CD4-positive, alpha-beta T cell treated with Interferon gamma for 1 hour (primary cell): ENCODE measurements at regions not wholly inside any gene's neighbourhood (a gene's known extent, or its start where the extent isn't known, plus 50 kb on each side); places are given as distances from the start of the nearest gene placed in this dataset.

Experiments used
- DNase-seq: peaks from one replicate; pipeline ENCODE4 v3.0.0-alpha.2; 2020

DNA sequence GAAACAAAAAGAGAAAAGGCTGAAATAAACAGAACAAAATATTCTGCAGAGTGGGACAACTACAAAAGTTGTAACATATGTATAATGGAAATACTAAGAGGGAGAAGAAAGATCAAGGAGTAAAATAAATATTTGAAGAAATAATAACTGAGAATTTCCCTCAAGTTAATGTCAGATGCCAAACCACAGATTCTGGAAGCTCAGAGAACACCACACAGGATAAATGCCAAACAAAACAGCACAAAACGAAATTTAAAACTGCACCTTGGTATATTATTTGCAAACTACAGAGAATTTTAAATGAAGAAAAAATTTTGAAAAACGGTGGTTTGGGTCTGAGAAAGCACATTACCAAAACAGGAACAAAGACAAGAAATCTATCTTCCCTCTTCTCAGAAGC, 1588.9 kb upstream of the TMEFF2 start:
- DNase-seq: no peak

DNA sequence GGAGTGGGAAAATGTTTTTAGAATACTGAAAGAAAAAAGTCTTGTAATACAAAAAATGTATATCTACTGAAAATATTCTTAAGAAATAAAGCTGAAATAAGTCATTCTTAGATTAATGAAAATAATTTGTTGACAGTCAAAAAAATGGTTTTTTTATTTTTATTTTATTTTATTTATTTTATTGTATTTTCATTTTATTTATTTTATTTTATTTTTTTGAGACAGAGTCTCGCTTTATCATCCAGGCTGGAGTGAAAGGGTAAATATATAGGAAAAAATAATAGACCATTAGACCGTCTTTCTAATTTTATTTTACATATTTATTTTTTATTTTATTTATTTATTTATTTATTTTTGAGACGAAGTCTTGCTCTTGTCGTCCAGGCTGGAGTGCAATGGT, 1583.6 kb upstream of the TMEFF2 start:
- no peak for DNase-seq

DNA sequence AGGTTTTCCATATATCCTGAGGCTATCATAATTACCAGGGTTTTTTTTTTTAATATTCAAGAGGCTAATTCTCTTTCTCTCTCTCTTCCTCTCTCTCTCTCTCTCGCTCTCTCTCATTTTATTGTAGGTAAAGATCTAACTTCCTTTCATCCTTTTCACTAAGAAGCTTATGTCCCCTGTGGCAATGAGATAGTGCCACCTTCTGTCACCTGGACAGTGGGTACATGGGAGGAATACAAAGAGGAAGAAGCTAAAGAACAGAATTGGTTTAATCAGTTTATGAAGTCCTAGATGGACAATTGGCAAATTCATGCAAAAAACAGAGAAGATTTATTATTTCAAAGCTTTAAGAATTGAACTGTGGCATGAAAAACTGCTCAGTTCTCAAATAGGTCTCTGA, 1582.3 kb upstream of the TMEFF2 start:
- no peak for DNase-seq

DNA sequence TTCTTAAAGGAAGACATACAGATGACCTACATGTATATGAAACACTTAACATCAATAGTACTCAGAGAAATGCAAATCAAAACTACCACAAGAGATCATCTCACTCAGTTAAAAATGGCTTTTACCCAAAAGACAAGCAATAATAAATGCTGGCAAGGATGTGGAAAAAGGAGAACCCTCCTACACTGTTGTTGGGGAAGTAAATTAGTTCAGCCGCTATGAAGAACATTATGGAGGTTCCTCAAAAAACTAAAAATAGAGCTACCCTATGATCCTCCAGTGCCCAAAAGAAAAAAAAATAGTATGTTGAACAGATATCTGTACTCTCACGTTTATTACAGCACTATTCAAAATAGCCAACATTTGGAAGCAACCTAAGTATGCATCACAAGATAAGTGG, 1579.4 kb upstream of the TMEFF2 start:
- no peak for DNase-seq

DNA sequence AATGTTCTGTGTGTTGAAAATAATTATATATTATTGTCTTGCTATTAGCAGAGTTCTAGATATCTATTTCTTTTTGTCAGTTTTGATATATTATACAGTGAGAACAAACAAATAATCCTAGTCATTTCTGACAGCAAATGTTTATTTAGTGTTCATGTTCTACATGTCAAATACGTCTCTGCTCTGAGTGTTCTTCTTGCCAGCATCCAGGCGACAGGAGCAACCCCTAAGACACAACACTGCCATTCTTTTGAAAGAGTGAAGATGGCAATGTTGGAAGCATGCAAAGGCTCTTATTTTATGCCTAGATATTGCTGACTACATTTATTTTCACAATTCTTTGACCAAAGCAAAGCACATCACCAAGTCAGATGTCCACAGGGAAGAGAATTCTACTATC, 1556.6 kb upstream of the TMEFF2 start:
- DNase-seq: no peak

DNA sequence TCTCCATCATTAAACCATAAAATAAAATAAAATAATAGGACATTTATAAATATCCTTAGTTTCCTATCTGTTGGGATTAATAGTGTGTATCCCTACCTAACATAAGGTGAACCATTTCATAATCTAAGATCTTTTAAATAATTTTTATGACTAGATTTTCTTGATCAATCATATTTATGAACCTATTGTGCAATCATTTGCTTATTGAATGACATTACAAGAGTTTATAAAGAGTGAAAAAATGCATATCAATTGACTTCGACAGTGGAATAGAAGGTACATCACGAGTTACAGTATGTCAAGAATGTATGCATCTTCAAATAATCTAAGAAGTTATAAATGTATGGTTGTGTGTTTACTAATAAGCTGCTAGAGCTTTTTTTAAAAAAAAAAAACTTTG, 1554.8 kb upstream of the TMEFF2 start:
- no peak for DNase-seq

- DNase-seq: no peak
Measured at GRCh38 chr2:193743089-193743488, 1548.4 kb upstream of the TMEFF2 start.

- DNase-seq: no peak
Measured at GRCh38 chr2:193738892-193739291, 1544.2 kb upstream of the TMEFF2 start.

DNA sequence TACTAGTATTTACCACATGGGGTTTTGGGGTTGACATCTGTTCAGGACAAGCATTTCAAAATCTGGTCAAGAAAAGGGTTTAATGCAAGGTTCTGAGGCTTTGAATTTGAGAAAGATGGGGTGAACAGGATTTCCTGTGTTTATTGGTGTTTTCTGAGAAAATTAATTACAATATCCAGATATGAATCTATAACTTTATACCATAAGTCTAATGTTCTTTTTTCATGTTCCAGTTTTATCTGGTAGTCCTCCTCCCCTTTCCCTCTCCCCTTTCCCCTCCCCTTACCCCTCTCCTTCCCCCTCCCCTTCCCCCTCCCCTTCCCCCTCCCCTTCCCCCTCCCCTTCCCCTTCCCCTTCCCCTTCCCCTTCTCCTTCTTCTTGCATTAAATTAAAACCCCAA, 1518.2 kb upstream of the TMEFF2 start:
- no peak for DNase-seq

DNA sequence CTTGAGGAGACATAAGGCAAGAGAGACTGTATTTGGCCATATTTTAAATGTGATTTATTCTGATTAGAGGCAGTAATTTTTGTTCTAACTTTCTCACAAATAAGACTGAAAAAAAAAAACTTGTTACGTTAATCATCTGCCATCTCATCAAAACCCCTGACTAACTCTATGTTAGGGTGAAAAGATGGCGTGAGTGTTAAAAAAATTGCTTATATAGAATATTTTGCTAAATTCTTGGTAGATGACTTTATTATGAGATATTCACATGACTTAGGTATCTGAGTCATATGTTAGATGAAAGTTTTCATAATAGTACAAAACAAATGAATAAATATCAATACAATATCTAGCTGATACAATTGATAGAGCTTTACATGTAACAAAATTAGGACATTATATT, 1508.7 kb upstream of the TMEFF2 start:
- no peak for DNase-seq

- no peak for DNase-seq
Measured at GRCh38 chr2:193701484-193701883, 1506.8 kb upstream of the TMEFF2 start.

GRCh38 chr2:193695367-193695766, 1500.6 kb upstream of the TMEFF2 start:
- no peak for DNase-seq

- no peak for DNase-seq
Measured at GRCh38 chr2:193693758-193694157, 1499.0 kb upstream of the TMEFF2 start.

DNA sequence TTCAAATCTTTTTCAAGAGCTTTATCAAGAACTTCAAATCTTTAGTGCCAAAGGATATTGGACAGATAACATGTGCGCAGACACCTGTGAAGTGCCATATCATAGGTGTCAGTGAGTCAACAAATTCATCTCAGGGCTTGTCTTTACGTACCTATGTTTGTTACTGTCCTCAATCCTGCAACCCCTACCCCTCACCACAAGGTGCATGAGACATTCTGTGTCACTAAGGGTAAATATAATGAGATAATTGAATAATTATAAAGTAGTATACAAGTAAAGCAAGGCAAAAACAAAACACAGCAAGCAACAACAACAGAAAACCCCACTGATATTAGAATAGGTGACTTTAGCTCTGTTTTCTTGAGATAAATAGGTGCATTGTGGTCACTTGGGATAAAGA, 1495.8 kb upstream of the TMEFF2 start:
- no peak for DNase-seq

- DNase-seq: no peak
Measured at GRCh38 chr2:193687195-193687594, 1492.5 kb upstream of the TMEFF2 start.

DNA sequence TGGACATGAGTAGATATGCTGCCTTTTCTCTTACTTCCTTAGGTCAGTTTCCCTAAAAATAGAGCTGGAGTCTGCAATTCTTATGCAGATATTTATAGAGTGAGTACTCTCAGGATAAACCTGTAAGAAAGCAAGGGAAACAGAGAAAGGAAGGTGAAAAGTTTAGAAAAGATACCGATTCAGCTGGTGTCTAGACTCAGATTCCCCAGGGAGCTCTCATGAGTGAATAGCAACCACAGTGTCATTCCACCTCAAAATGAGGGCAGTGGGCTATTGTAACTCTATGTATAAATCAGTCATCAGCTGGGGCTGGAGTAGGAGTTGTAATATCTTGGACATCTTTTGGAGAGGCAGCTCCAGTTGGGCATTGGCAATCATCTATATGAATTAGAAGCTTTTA, 1485.1 kb upstream of the TMEFF2 start:
- no peak for DNase-seq

DNA sequence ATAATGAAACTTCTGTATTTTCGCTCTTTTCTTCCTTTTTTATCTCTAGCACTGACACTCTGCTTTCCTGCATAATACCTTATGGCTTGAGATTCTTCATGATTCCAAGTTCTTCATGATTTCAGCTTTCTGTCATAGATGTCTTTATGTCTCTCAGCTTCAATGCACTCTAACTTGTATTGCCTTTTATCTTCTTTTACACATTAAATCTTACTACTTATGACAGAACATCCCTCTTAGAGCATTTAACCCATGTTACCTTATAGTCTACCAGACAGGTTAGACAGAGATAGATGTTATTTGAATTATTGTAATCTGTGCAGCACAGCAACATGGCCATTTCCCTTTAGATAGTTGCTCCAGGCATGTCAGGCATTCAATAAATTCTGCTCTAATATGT, 1475.7 kb upstream of the TMEFF2 start:
- DNase-seq: no peak

- no peak for DNase-seq
Measured at GRCh38 chr2:193668557-193669323, 1474.0 kb upstream of the TMEFF2 start.

DNA sequence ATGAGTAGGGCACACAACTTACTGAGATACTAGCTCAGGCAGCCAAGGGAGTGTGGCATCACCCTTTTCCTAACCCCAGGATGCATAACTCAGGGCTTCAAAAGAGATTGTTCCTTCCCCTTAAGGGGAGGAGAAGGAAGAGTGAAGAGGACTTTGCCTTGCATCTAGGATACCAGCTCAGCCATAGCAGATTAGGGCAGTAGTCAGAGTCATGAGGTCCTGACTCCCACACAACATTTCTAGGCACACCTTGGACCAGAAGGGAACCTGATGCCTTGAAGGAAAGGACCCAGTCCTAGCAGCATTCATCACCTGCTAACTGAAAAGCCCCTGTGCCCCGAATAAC, 1433.2 kb upstream of the TMEFF2 start:
- no peak for DNase-seq

GRCh38 chr2:193627187-193627926, 1432.6 kb upstream of the TMEFF2 start:
- no peak for DNase-seq

- DNase-seq: no peak
Measured at GRCh38 chr2:193608451-193608850, 1413.7 kb upstream of the TMEFF2 start.

- no peak for DNase-seq
Measured at GRCh38 chr2:193590831-193591230, 1396.1 kb upstream of the TMEFF2 start.

GRCh38 chr2:193584522-193584938, 1389.8 kb upstream of the TMEFF2 start:
- no peak for DNase-seq

DNA sequence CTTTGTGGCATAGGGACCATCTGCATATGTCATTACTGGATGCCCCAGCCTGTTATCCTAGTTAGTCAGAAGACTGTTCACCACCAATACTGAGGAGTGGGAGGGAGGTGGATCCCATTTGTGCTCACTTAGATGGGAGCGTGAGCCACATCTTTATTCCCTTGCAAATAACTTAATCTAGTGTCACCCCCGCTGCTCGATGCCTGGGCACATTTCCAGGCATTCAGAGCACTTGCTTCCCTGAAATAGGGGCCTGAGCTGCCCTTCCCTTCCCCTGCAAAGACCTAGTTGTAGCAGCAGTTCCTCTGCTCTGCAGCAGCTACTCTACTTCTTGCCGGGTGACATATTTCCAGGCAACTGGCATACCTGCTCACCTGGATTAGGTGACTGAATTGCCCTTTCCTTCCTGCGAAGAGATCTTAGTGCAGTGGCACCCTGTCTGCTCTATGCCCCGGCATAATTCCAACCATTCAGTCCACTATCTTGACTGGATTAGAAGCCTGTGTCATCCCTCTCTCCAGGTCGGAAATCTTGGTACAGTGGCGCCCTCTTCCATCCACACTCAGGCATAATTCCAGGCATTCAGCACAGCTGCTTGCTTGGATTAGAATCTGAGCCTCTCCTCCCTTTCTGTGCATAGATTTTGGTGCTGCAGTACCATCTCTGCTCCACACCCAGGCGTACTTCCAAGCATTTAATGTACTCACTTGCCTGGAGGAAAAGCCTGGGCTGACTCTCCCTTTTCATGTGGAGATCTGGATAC, 1389.1 kb upstream of the TMEFF2 start:
- DNase-seq: no peak
